ENCODE measurements at regions not wholly inside any gene's neighbourhood (a gene's known extent, or its start where the extent isn't known, plus 50 kb on each side); places are given as distances from the start of the nearest gene placed in this dataset.
A peak's percentile ranks its signal among the peaks of the same experiment; 100 is the strongest.

- no peaks in the 10 kb centered on the region for H3K36me3 ChIP-seq (ENCODE audit: insufficient read depth, low read length, poor library complexity, severe bottlenecking)
- ChIA-PET CTCF (no interaction called here), POLR2A (ENCODE audit: low non-redundant PET) (interaction anchor here (0.7 kb wide), 1 partner anchor 649 kb away, joined by 3 read pairs; no protein-coding TSS in a partner anchor)
- peak overlapping the region; percentile 56 for H3K27ac ChIP-seq (ENCODE audit: low read depth, low read length, poor library complexity, severe bottlenecking)
- intact Hi-C loops (cut with micrococcal nuclease; ENCODE audit: unreplicated experiment), result no loop called here
- no peak overlapping the region for H3K4me3 ChIP-seq (ENCODE audit: low read depth, low read length, poor library complexity, severe bottlenecking)
- no peak for TF ChIP-seq EZH2 (IDR thresholded peaks at IDR 0.05; ENCODE audit: borderline replicate concordance, low read depth, low read length, poor library complexity, severe bottlenecking)
- no peak for DNase-seq (ENCODE audit: low spot score)
- BruUV-seq (replicated peaks), result no TSS peak
- H3K4me1 ChIP-seq (ENCODE audit: insufficient read depth, low read length, poor library complexity, severe bottlenecking), result peaks cover 27% of the 10 kb centered on the region
- H3K9me3 ChIP-seq (ENCODE audit: low read depth, low read length, poor library complexity, severe bottlenecking), result no peaks in the 10 kb centered on the region
- H3K27me3 ChIP-seq (replicated peaks; ENCODE audit: insufficient read depth, low read depth, low read length, poor library complexity), result no peaks in the 10 kb centered on the region
These were observed 142.7 kb upstream of the SLC35B3 start for GRCh38 chr6:8578006-8578405.

- intact Hi-C loops (cut with micrococcal nuclease; ENCODE audit: unreplicated experiment), result no loop called here
- TF ChIP-seq CTCF (conservative IDR thresholded peaks at IDR 0.05; ENCODE audit: low read depth, low read length) (no peak), EZH2 (IDR thresholded peaks at IDR 0.05; ENCODE audit: borderline replicate concordance, low read depth, low read length, poor library complexity, severe bottlenecking) (no peak)
- peaks cover 31% of the 10 kb centered on the region for H3K4me1 ChIP-seq (ENCODE audit: insufficient read depth, low read length, poor library complexity, severe bottlenecking)
- H3K4me3 ChIP-seq (ENCODE audit: low read depth, low read length, poor library complexity, severe bottlenecking), result no peak overlapping the region
- H3K27me3 ChIP-seq (replicated peaks; ENCODE audit: insufficient read depth, low read depth, low read length, poor library complexity), result no peaks in the 10 kb centered on the region
- no peak for DNase-seq (ENCODE audit: low spot score)
- CTCF ChIA-PET, result no interaction called here
- H3K9me3 ChIP-seq (ENCODE audit: low read depth, low read length, poor library complexity, severe bottlenecking), result no peaks in the 10 kb centered on the region
- H3K27ac ChIP-seq (ENCODE audit: low read depth, low read length, poor library complexity, severe bottlenecking), result no peak overlapping the region
- no TSS peak for BruUV-seq (replicated peaks)
- POLR2A ChIA-PET (ENCODE audit: low non-redundant PET), result no interaction called here
- no peaks in the 10 kb centered on the region for H3K36me3 ChIP-seq (ENCODE audit: insufficient read depth, low read length, poor library complexity, severe bottlenecking)
These were observed 139.6 kb upstream of the SLC35B3 start for GRCh38 chr6:8574749-8575468.

GRCh38 chr6:8574311-8574710 lies 139.0 kb upstream of the SLC35B3 start:
- Histone ChIP-seq H3K27me3 (replicated peaks; ENCODE audit: insufficient read depth, low read depth, low read length, poor library complexity) (no peaks in the 10 kb centered on the region), H3K4me3 (ENCODE audit: low read depth, low read length, poor library complexity, severe bottlenecking) (no peak overlapping the region), H3K4me1 (ENCODE audit: insufficient read depth, low read length, poor library complexity, severe bottlenecking) (peaks cover 26% of the 10 kb centered on the region), H3K36me3 (ENCODE audit: insufficient read depth, low read length, poor library complexity, severe bottlenecking) (no peaks in the 10 kb centered on the region), H3K27ac (ENCODE audit: low read depth, low read length, poor library complexity, severe bottlenecking) (no peak overlapping the region), H3K9me3 (ENCODE audit: low read depth, low read length, poor library complexity, severe bottlenecking) (no peaks in the 10 kb centered on the region)
- ChIA-PET CTCF (no interaction called here), POLR2A (ENCODE audit: low non-redundant PET) (no interaction called here)
- no peak for DNase-seq (ENCODE audit: low spot score)
- no TSS peak for BruUV-seq (replicated peaks)
- no peak for TF ChIP-seq CTCF (conservative IDR thresholded peaks at IDR 0.05; ENCODE audit: low read depth, low read length)
- TF ChIP-seq EZH2 (IDR thresholded peaks at IDR 0.05; ENCODE audit: borderline replicate concordance, low read depth, low read length, poor library complexity, severe bottlenecking), result no peak
- intact Hi-C loops (cut with micrococcal nuclease; ENCODE audit: unreplicated experiment), result no loop called here

Data from A673 (cell line).